ENCODE measurements at regions not wholly inside any gene's neighbourhood (a gene's known extent, or its start where the extent isn't known, plus 50 kb on each side); places are given as distances from the start of the nearest gene placed in this dataset.

GRCh38 chr3:137285924-137286323, 328.1 kb downstream of the IL20RB start:
- Histone ChIP-seq H3K9ac (ENCODE audit: low read length) (no peak overlapping the region), H3K4me2 (ENCODE audit: low read length) (no peak overlapping the region), H3K9me3 (ENCODE audit: low read length) (no peaks in the 10 kb centered on the region), H3F3A (ENCODE audit: insufficient read depth, low read length) (no peaks in the 10 kb centered on the region), H3K36me3 (ENCODE audit: insufficient read depth, low read length) (no peaks in the 10 kb centered on the region), H3K27me3 (ENCODE audit: insufficient read depth, low read length) (no peaks in the 10 kb centered on the region), H3K9me2 (ENCODE audit: low read depth, low read length) (no peaks in the 10 kb centered on the region), H4K20me1 (ENCODE audit: insufficient read depth, low read length) (no peaks in the 10 kb centered on the region), H3K4me3 (ENCODE audit: low read depth, low read length, poor library complexity, severe bottlenecking) (no peak overlapping the region), H3K4me1 (ENCODE audit: insufficient read depth, low read length, severe bottlenecking) (no peaks in the 10 kb centered on the region), H3K27ac (ENCODE audit: low read depth, low read length, poor library complexity, severe bottlenecking) (no peak overlapping the region), H2AFZ (ENCODE audit: low read length) (no peak overlapping the region), H3K79me2 (ENCODE audit: insufficient read depth, low read length) (no peaks in the 10 kb centered on the region)
- TF ChIP-seq CTCF (IDR thresholded peaks at IDR 0.05; ENCODE audit: low read length) (no peak), EZH2 (IDR thresholded peaks at IDR 0.05; ENCODE audit: borderline replicate concordance, low read length) (no peak)

DNA sequence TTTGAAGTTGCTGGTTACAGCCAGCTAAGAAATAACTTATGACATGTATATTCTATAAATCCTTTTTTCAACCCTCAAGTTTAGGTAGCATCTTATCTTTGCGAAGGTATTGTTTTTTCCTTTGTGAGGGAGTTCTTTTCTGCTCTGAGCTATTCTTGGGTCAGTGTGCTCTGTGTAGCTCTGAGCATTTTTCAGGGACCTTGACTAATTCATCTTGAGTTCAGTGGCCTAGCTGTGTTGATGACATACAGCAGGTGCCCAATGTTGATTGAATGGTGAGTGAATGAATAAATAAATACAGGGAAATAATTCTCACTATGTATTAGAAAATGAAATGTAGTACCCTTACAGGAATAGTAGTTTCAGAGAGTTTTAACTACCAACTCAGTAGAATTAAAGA, 335.3 kb downstream of the IL20RB start:
- Histone ChIP-seq H3K9ac (ENCODE audit: low read length) (no peak overlapping the region), H3K4me2 (ENCODE audit: low read length) (no peak overlapping the region), H3K27me3 (ENCODE audit: insufficient read depth, low read length) (no peaks in the 10 kb centered on the region), H3F3A (ENCODE audit: insufficient read depth, low read length) (no peaks in the 10 kb centered on the region), H2AFZ (ENCODE audit: low read length) (no peak overlapping the region), H3K27ac (ENCODE audit: low read depth, low read length, poor library complexity, severe bottlenecking) (no peak overlapping the region), H3K79me2 (ENCODE audit: insufficient read depth, low read length) (no peaks in the 10 kb centered on the region), H3K4me1 (ENCODE audit: insufficient read depth, low read length, severe bottlenecking) (no peaks in the 10 kb centered on the region), H3K9me3 (ENCODE audit: low read length) (no peaks in the 10 kb centered on the region), H3K36me3 (ENCODE audit: insufficient read depth, low read length) (no peaks in the 10 kb centered on the region), H3K9me2 (ENCODE audit: low read depth, low read length) (no peaks in the 10 kb centered on the region), H3K4me3 (ENCODE audit: low read depth, low read length, poor library complexity, severe bottlenecking) (no peak overlapping the region), H4K20me1 (ENCODE audit: insufficient read depth, low read length) (no peaks in the 10 kb centered on the region)
- TF ChIP-seq EZH2 (IDR thresholded peaks at IDR 0.05; ENCODE audit: borderline replicate concordance, low read length) (no peak), CTCF (IDR thresholded peaks at IDR 0.05; ENCODE audit: low read length) (no peak)

DNA sequence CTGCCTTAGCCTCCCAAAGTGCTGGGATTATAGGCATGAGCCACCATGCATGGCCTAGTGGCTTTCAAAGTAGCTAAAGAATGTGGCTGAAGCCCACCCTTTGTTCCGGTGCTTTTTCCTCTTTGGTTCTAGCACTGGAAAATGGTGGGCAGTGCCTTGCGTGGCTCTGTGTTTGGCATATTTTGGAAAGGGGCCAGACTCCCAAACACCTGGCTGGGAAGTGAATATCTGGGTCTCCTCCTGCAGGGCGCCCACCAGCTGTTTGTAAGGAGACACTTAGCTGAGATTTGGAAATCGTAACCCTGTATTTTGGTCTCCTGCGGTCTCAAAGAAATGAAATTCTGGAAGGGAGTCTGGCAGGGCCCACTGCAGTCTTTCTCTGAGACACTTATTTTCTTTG, 336.4 kb downstream of the IL20RB start:
- TF ChIP-seq CTCF (IDR thresholded peaks at IDR 0.05; ENCODE audit: low read length) = no peak
- no peak for TF ChIP-seq EZH2 (IDR thresholded peaks at IDR 0.05; ENCODE audit: borderline replicate concordance, low read length)
- Histone ChIP-seq H3K4me1 (ENCODE audit: insufficient read depth, low read length, severe bottlenecking) (no peaks in the 10 kb centered on the region), H3K9me2 (ENCODE audit: low read depth, low read length) (no peaks in the 10 kb centered on the region), H3K36me3 (ENCODE audit: insufficient read depth, low read length) (no peaks in the 10 kb centered on the region), H3K27me3 (ENCODE audit: insufficient read depth, low read length) (no peaks in the 10 kb centered on the region), H3K9ac (ENCODE audit: low read length) (no peak overlapping the region), H3F3A (ENCODE audit: insufficient read depth, low read length) (no peaks in the 10 kb centered on the region), H4K20me1 (ENCODE audit: insufficient read depth, low read length) (no peaks in the 10 kb centered on the region), H3K4me3 (ENCODE audit: low read depth, low read length, poor library complexity, severe bottlenecking) (no peak overlapping the region), H2AFZ (ENCODE audit: low read length) (no peak overlapping the region), H3K27ac (ENCODE audit: low read depth, low read length, poor library complexity, severe bottlenecking) (no peak overlapping the region), H3K79me2 (ENCODE audit: insufficient read depth, low read length) (no peaks in the 10 kb centered on the region), H3K4me2 (ENCODE audit: low read length) (no peak overlapping the region), H3K9me3 (ENCODE audit: low read length) (no peaks in the 10 kb centered on the region)

Data from OCI-LY1 (cell line).